HTR-8/SVneo (cell line): ENCODE measurements at regions not wholly inside any gene's neighbourhood (a gene's known extent, or its start where the extent isn't known, plus 50 kb on each side); places are given as distances from the start of the nearest gene placed in this dataset.
"Not testable (repeated sequence)": the region's sequence is repeated elsewhere in the genome, so short reads cannot be mapped to it uniquely, and the experiment has no call there.

Source experiments
- DNase-seq: peaks from one replicate; pipeline ENCODE4 v3.0.0; 2011; ENCODE audit warnings: low spot score, mixed read lengths; ENCODE audit not compliant: insufficient read length
- FAIRE-seq: peaks from 2 replicates; lab custom pipeline; 2011; peaks lifted over from hg19 to GRCh38; lab: Jason Lieb, UNC

GRCh38 chr18:60319129-60319528 is 53.4 kb downstream of the MC4R start:
- DNase-seq (no peak), FAIRE-seq (no peak)

- DNase-seq (no peak), FAIRE-seq (no peak)
These were observed 60.8 kb downstream of the MC4R start for GRCh38 chr18:60311676-60312360.

- no peak for DNase-seq
- no peak for FAIRE-seq
These were observed 76.9 kb downstream of the MC4R start for GRCh38 chr18:60295674-60296073.

- DNase-seq (no peak), FAIRE-seq (no peak)
These were observed 80.4 kb downstream of the MC4R start for GRCh38 chr18:60292186-60292585.

GRCh38 chr18:60279391-60279790 is 93.2 kb downstream of the MC4R start:
- DNase-seq: no peak
- no peak for FAIRE-seq

- peak; percentile 10 for DNase-seq
- FAIRE-seq: no peak
These were observed 94.6 kb downstream of the MC4R start for GRCh38 chr18:60277855-60278480.

GRCh38 chr18:60267391-60268058 is 105.0 kb downstream of the MC4R start:
- DNase-seq: no peak
- no peak for FAIRE-seq

GRCh38 chr18:60266558-60266957 is 106.0 kb downstream of the MC4R start:
- FAIRE-seq (no peak), DNase-seq (no peak)

- FAIRE-seq (no peak), DNase-seq (no peak)
These were observed 113.4 kb downstream of the MC4R start for GRCh38 chr18:60259052-60259681.

- FAIRE-seq: no peak
- no peak for DNase-seq
These were observed 123.2 kb downstream of the MC4R start for GRCh38 chr18:60249388-60249787.

GRCh38 chr18:60248336-60249330 is 123.9 kb downstream of the MC4R start:
- DNase-seq (no peak), FAIRE-seq (no peak)

GRCh38 chr18:60247103-60247502 is 125.5 kb downstream of the MC4R start:
- no peak for FAIRE-seq

GRCh38 chr18:60246606-60247005 is 126.0 kb downstream of the MC4R start:
- no peak for FAIRE-seq
- DNase-seq: no peak

More at GRCh38 chr18:60247103-60247502, 125.5 kb downstream of the MC4R start:
- DNase-seq: no peak

GRCh38 chr18:60245096-60245495 is 127.5 kb downstream of the MC4R start:
- FAIRE-seq: no peak
- DNase-seq: no peak

- FAIRE-seq: not testable (repeated sequence)
These were observed 133.4 kb downstream of the MC4R start for GRCh38 chr18:60239024-60239710.

GRCh38 chr18:60235164-60235563 is 137.4 kb downstream of the MC4R start:
- DNase-seq (peak; percentile 3), FAIRE-seq (no peak)

More at GRCh38 chr18:60239024-60239710, 133.4 kb downstream of the MC4R start:
- DNase-seq: not testable (repeated sequence)

- FAIRE-seq: no peak
- peak; percentile 5 for DNase-seq
These were observed 140.0 kb downstream of the MC4R start for GRCh38 chr18:60232541-60232940.

GRCh38 chr18:60228609-60229595 is 143.7 kb downstream of the MC4R start:
- no peak for FAIRE-seq
- DNase-seq: no peak
